ENCODE measurements at regions not wholly inside any gene's neighbourhood (a gene's known extent, or its start where the extent isn't known, plus 50 kb on each side); places are given as distances from the start of the nearest gene placed in this dataset.
A peak's percentile ranks its signal among the peaks of the same experiment; 100 is the strongest.

GRCh38 chr3:178169421-178169820 lies 366.8 kb upstream of the KCNMB2 start:
- no peaks in the 10 kb centered on the region for H3K36me3 ChIP-seq
- H3K4me3 ChIP-seq = no peak overlapping the region
- no peaks in the 10 kb centered on the region for H3K9me3 ChIP-seq (ENCODE audit: low read depth)
- no peak for TF ChIP-seq CTCF (IDR thresholded peaks at IDR 0.05; ENCODE audit: low read depth, low read length)
- H3K27ac ChIP-seq = no peak overlapping the region
- H3K27me3 ChIP-seq = no peaks in the 10 kb centered on the region
- no peaks in the 10 kb centered on the region for H3K4me1 ChIP-seq (ENCODE audit: low read depth)
- DNase-seq (ENCODE audit: low read depth in 1 of 2, low spot score in 1 of 2) = peak in 1 of 2 donors; percentile 12

GRCh38 chr3:178170698-178171535 lies 365.3 kb upstream of the KCNMB2 start:
- no peaks in the 10 kb centered on the region for H3K9me3 ChIP-seq (ENCODE audit: low read depth)
- H3K27ac ChIP-seq = no peak overlapping the region
- DNase-seq (ENCODE audit: low read depth in 1 of 2, low spot score in 1 of 2) = peak in 1 of 2 donors; percentile 96
- H3K27me3 ChIP-seq = no peaks in the 10 kb centered on the region
- no peaks in the 10 kb centered on the region for H3K4me1 ChIP-seq (ENCODE audit: low read depth)
- TF ChIP-seq CTCF (IDR thresholded peaks at IDR 0.05; ENCODE audit: low read depth, low read length) = no peak
- no peak overlapping the region for H3K4me3 ChIP-seq
- H3K36me3 ChIP-seq = no peaks in the 10 kb centered on the region

DNA sequence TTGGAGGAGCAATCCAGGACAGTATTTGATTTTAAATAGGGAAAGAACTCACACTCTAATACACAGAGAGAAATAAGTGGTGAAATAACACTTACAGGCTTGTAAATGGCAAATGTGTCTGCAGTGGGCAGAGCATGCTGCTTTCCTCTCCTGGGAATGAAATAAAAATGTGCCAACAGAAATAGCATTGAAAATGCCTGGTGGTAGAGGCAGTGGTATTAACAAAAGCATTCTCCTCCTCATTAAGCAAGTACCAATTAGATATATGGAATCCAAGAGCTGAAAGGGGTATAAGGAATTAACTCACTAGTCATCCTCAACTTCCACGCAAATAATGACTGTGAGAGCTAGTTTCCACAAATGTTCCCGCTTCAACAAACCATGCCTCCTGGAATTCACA lies 364.1 kb upstream of the KCNMB2 start:
- no peaks in the 10 kb centered on the region for H3K27me3 ChIP-seq
- H3K9me3 ChIP-seq (ENCODE audit: low read depth) = no peaks in the 10 kb centered on the region
- no peak overlapping the region for H3K4me3 ChIP-seq
- DNase-seq (ENCODE audit: low read depth in 1 of 2, low spot score in 1 of 2) = no peak
- TF ChIP-seq CTCF (IDR thresholded peaks at IDR 0.05; ENCODE audit: low read depth, low read length) = no peak
- H3K27ac ChIP-seq = no peak overlapping the region
- no peaks in the 10 kb centered on the region for H3K36me3 ChIP-seq
- H3K4me1 ChIP-seq (ENCODE audit: low read depth) = no peaks in the 10 kb centered on the region

DNA sequence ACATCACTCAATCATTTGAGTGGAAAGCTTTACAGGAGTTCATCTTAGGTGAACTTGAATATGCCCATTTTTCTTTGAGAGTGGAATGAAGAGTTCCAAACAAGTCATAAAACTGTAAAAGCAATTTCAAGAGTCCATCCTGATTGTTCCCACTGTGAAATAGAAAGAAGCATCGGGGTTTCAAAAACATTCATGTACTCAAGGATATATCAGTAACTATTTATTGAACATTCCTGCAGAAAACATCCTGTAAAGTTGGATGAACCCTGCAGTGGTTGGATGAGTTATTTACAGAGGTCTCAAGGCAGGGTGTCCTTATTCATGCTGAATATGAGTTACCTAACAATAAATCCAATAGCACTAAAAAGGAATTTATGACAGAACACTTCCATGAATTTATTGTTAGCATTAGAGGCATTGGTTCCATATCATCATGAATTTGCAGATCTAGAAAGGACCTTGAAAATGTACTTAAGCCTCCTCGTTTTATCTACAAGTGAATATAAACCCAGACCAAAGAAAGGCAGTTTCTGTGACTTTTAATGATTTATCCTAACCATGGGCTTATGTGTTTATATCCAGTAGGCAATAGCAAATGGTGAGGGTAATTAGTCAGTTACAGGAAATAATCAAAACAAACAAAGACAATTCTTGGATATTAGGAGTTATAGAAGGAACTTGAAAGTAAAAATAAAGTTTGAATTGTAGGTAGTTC lies 361.9 kb upstream of the KCNMB2 start:
- Histone ChIP-seq H3K36me3 (no peaks in the 10 kb centered on the region), H3K4me1 (ENCODE audit: low read depth) (no peaks in the 10 kb centered on the region), H3K27me3 (no peaks in the 10 kb centered on the region), H3K27ac (no peak overlapping the region), H3K9me3 (ENCODE audit: low read depth) (no peaks in the 10 kb centered on the region), H3K4me3 (no peak overlapping the region)
- no peak for DNase-seq (ENCODE audit: low read depth in 1 of 2, low spot score in 1 of 2)
- no peak for TF ChIP-seq CTCF (IDR thresholded peaks at IDR 0.05; ENCODE audit: low read depth, low read length)

DNA sequence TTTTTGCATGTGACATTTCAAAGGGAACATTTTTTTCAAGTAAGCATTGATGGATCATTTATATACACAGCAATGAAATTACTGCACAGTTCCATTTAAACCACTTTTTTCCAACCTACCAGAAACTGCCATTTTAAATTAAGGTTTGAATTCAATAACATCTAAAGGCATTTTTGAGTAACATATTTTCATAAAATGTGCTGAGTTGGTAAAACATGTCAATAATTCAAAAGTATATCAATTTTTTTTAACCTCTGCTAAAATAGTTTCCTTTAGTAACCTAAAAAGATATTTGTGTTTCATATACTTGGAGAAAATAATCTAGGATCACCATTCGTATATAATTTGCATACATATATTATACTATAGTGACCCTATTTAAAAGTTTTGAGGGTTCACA lies 355.1 kb upstream of the KCNMB2 start:
- no peak overlapping the region for H3K27ac ChIP-seq
- H3K9me3 ChIP-seq (ENCODE audit: low read depth) = no peaks in the 10 kb centered on the region
- H3K4me3 ChIP-seq = no peak overlapping the region
- DNase-seq (ENCODE audit: low read depth in 1 of 2, low spot score in 1 of 2) = no peak
- H3K27me3 ChIP-seq = no peaks in the 10 kb centered on the region
- no peak for TF ChIP-seq CTCF (IDR thresholded peaks at IDR 0.05; ENCODE audit: low read depth, low read length)
- no peaks in the 10 kb centered on the region for H3K36me3 ChIP-seq
- no peaks in the 10 kb centered on the region for H3K4me1 ChIP-seq (ENCODE audit: low read depth)
